Parathyroid adenoma (tissue), 2 donors: ENCODE measurements at regions not wholly inside any gene's neighbourhood (a gene's known extent, or its start where the extent isn't known, plus 50 kb on each side); places are given as distances from the start of the nearest gene placed in this dataset.

Source experiments
- H2AFZ ChIP-seq: fragments of 300-600 bp; sonication (generic); one replicate; pipeline ENCODE4 v1.7.0; 2017; ENCODE audit warnings: antibody characterized with exemption, mild to moderate bottlenecking
- H3K27ac ChIP-seq: fragments of 300-600 bp; sonication (generic); one replicate; pipeline ENCODE4 v1.7.0; 2017
- H3K27me3 ChIP-seq: fragments of 300-600 bp; sonication (generic); one replicate; pipeline ENCODE4 v1.7.0; 2017; ENCODE audit warnings: low read length; ENCODE audit not compliant: control insufficient read depth, insufficient read depth
- H3K36me3 ChIP-seq: fragments of 300-600 bp; sonication (generic); one replicate; pipeline ENCODE4 v1.7.0; 2017; ENCODE audit warnings: low read length; ENCODE audit not compliant: control insufficient read depth, insufficient read depth
- H3K4me1 ChIP-seq: fragments of 300-600 bp; sonication (generic); one replicate; pipeline ENCODE4 v1.7.0; 2017; ENCODE audit warnings: control low read depth
- H3K4me2 ChIP-seq: fragments of 300-600 bp; sonication (generic); one replicate; pipeline ENCODE4 v1.7.0; 2017; ENCODE audit warnings: low read length
- H3K4me3 ChIP-seq: fragments of 300-600 bp; sonication (generic); one replicate; pipeline ENCODE4 v1.7.0; 2017; ENCODE audit warnings: low read depth, low read length
- H3K79me2 ChIP-seq: fragments of 300-600 bp; sonication (generic); one replicate; pipeline ENCODE4 v1.7.0; 2017; ENCODE audit warnings: control low read depth
- H3K9ac ChIP-seq: fragments of 300-600 bp; sonication (generic); one replicate; pipeline ENCODE4 v1.7.0; 2017; ENCODE audit warnings: mild to moderate bottlenecking
- H3K9me3 ChIP-seq: fragments of 300-600 bp; sonication (generic); one replicate; pipeline ENCODE4 v1.7.0; 2017; ENCODE audit warnings: low read length; ENCODE audit not compliant: control insufficient read depth
- TF ChIP-seq, protein P1 (sequence below): fragments of 300-600 bp; sonication (generic); IDR thresholded peaks from one replicate; pipeline ENCODE4 v1.7.0; 2017; ENCODE audit warnings: antibody characterized with exemption, mild to moderate bottlenecking
- donor health status: primary hyperparathyroidism.

DNA sequence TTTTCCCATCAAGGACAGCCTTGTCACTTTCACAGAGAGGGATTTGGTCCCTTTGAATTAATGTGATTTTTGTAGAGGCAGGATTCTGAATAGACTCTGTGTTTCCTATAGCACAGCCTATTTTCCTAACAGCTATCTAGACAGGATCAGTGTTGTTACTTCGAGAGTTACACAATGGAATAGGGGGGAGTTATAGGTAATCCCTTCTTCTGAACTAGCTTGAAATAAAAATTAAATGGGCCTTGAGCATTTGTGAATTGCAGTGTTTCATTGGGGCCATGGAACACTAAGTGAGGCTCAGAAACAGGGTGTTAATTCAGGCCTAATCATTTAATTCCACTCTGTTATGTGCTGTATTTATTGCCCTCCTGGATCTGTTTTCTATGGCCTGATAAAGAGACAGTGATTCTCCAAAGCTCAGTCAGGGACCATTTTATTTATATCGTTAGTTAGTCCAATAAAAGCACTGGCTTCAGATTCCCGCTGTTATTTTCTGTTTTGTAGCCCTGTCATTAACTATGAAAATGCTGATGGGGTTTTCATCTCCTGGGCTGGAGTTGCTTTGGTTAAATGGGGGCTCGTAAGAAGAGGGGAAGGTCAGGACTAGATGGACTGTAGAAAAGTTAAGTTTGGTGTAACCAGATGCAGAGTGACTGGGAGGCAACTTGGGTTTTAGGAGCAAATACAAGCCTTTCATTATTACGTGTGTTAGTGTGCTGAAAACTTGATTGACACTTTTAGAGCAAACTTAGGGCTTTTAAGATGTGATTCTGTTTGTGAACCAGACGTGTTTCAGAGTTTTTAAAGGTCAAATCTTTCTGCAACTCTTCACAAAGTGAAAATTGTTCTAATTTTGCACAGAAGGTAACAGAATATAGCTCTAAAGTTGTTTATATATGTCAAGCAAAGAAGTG lies 461.0 kb upstream of the HNRNPA3 start:
- Histone ChIP-seq H3K4me2 (no peak overlapping the region), H3K27me3 (no peaks in the 10 kb centered on the region), H3K4me3 (no peak overlapping the region), H3K9me3 (no peaks in the 10 kb centered on the region), H3K36me3 (no peaks in the 10 kb centered on the region), H3K27ac (no peak overlapping the region), H3K79me2 (no peaks in the 10 kb centered on the region), H2AFZ (no peak overlapping the region), H3K9ac (no peak overlapping the region), H3K4me1 (no peaks in the 10 kb centered on the region)
- TF ChIP-seq, protein P1, sequence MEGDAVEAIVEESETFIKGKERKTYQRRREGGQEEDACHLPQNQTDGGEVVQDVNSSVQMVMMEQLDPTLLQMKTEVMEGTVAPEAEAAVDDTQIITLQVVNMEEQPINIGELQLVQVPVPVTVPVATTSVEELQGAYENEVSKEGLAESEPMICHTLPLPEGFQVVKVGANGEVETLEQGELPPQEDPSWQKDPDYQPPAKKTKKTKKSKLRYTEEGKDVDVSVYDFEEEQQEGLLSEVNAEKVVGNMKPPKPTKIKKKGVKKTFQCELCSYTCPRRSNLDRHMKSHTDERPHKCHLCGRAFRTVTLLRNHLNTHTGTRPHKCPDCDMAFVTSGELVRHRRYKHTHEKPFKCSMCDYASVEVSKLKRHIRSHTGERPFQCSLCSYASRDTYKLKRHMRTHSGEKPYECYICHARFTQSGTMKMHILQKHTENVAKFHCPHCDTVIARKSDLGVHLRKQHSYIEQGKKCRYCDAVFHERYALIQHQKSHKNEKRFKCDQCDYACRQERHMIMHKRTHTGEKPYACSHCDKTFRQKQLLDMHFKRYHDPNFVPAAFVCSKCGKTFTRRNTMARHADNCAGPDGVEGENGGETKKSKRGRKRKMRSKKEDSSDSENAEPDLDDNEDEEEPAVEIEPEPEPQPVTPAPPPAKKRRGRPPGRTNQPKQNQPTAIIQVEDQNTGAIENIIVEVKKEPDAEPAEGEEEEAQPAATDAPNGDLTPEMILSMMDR: no peak

DNA sequence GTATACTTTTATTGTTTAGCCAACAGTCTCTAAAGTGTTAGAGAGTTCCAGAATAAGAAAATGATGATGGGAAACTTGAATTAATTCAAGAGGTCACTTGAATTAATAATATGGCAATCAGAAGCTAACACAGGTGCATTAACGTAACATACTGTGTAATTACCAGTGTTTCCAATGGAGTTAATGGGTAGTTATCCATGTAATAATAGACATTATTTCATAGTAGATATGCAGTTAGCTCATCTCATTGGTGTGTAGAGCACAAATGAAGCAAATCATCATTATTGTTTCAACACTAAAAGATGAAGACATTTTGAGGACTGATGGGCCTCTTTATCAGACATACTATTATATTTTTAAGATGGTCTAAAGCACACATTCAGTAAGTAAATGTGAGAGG lies 460.3 kb upstream of the HNRNPA3 start:
- H3K4me2 ChIP-seq: no peak overlapping the region
- H2AFZ ChIP-seq: no peak overlapping the region
- no peak overlapping the region for H3K27ac ChIP-seq
- no peak overlapping the region for H3K4me3 ChIP-seq
- no peak overlapping the region for H3K9ac ChIP-seq
- TF ChIP-seq, protein P1: no peak
- no peaks in the 10 kb centered on the region for H3K9me3 ChIP-seq
- no peaks in the 10 kb centered on the region for H3K36me3 ChIP-seq
- no peaks in the 10 kb centered on the region for H3K79me2 ChIP-seq
- H3K4me1 ChIP-seq: no peaks in the 10 kb centered on the region
- H3K27me3 ChIP-seq: no peaks in the 10 kb centered on the region

DNA sequence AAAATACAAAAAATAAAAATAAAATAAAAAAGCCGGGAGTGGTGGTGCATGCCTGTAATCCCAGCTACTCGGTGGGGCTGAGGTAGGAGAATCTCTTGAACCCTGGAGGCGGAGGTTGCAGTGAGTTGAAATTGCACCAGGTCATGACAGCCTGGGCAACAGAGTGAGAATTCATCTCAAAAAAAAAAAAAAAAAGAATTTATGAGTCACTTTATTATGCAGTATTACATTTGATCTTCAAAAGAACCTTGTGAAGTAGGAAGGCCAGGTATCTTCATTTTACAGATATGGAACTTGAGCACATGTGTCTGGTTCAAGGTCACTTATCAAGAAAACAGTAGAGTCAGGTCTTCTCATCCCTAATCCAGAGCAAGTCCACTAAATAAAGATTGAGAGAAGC lies 459.4 kb upstream of the HNRNPA3 start:
- Histone ChIP-seq H3K4me2 (no peak overlapping the region), H3K9me3 (no peaks in the 10 kb centered on the region), H2AFZ (no peak overlapping the region), H3K4me3 (no peak overlapping the region), H3K79me2 (no peaks in the 10 kb centered on the region), H3K27me3 (no peaks in the 10 kb centered on the region), H3K9ac (no peak overlapping the region), H3K27ac (no peak overlapping the region), H3K36me3 (no peaks in the 10 kb centered on the region), H3K4me1 (no peaks in the 10 kb centered on the region)
- TF ChIP-seq, protein P1: no peak

DNA sequence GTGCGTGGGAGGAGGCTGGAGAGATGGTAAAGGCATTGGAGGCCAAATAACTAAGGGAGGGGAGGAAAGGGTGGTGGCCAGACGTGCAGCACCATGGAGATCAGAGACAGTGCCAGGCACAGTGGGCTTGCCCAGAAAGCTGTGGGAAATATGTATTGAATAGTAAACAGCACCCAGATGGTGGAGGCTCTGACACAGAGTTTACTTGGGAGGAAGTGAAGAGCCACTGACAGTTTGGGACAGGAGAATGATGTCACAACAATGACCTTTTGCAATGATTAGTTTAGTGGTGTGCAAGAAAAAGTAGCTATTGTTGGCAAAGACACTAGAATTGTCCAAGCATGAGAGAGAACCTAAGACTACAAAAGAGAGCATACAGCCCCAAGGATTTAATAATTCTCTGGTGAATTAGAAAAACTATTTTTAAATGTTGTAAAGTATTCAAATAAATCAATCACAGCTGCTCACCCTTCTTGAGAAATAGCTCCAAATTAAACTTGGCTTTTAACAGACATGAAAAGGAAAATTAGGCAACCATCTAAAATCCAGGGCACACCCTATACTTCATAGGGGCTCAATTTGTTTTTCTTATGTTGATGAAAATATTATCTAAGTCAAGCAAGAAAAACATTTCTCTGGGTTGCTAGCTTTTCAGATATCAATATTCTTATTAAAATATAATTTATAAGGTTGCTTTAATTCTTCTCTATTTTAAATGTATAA lies 458.7 kb upstream of the HNRNPA3 start:
- H3K27me3 ChIP-seq: no peaks in the 10 kb centered on the region
- no peak overlapping the region for H3K4me2 ChIP-seq
- no peak overlapping the region for H3K4me3 ChIP-seq
- no peak overlapping the region for H2AFZ ChIP-seq
- no peak overlapping the region for H3K9ac ChIP-seq
- H3K9me3 ChIP-seq: no peaks in the 10 kb centered on the region
- no peaks in the 10 kb centered on the region for H3K4me1 ChIP-seq
- H3K27ac ChIP-seq: no peak overlapping the region
- no peaks in the 10 kb centered on the region for H3K36me3 ChIP-seq
- TF ChIP-seq, protein P1: no peak
- no peaks in the 10 kb centered on the region for H3K79me2 ChIP-seq
